GM10266 (cell line): ENCODE measurements at regions not wholly inside any gene's neighbourhood (a gene's known extent, or its start where the extent isn't known, plus 50 kb on each side); places are given as distances from the start of the nearest gene placed in this dataset.
"Not testable (repeated sequence)": the region's sequence is repeated elsewhere in the genome, so short reads cannot be mapped to it uniquely, and the experiment has no call there.

Experiments
- DNase-seq: peaks from one replicate; pipeline ENCODE4 v3.0.0; 2012; ENCODE audit errors: extremely low spot score
- TF ChIP-seq, protein P1 (sequence below): IDR thresholded peaks from 2 replicates; pipeline ENCODE4 v1.5.1; 2012; ENCODE audit warnings: mild to moderate bottlenecking, low read depth; ENCODE audit not compliant: control insufficient read depth, insufficient read depth; ENCODE audit errors: missing control alignments

DNA sequence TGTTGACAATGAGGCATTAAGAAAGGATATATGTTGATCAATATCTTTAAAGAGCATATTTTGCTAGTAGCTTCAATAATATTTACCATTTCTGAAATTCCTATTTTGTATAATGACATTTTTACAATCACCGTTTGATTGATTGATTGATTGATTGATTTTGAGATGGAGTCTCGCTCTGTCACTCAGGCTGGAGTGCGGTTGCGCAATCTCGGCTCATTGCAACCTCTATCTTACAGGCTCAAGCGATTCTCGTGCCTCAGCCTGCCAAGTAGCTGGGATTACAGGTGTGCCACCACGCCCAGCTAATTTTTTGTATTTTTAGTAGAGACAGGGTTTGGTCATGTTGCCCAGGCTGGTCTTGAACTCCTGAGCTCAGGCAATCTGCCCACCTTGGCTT, 150.9 kb upstream of the TEX13D start:
- DNase-seq = not testable (repeated sequence)

DNA sequence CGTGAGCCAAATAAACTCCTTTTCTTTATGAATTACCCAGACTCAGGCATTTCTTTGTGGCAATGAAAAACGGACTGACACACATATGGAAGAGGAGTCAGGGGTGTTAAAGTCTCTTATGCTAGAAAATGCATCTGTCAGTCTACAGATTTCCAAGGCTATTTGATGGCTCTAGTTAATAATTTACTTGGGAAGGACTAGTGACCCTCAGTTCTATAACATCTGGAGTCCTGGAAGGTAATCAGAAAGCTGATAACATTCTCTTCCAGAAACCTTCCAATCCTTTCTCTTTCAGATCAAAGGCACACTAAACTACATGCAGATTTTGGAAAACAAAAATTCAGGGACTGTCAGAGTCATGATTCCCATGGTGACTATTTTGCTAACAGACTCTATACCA, 142.0 kb upstream of the TEX13D start:
- DNase-seq = no peak
- TF ChIP-seq, protein P1, sequence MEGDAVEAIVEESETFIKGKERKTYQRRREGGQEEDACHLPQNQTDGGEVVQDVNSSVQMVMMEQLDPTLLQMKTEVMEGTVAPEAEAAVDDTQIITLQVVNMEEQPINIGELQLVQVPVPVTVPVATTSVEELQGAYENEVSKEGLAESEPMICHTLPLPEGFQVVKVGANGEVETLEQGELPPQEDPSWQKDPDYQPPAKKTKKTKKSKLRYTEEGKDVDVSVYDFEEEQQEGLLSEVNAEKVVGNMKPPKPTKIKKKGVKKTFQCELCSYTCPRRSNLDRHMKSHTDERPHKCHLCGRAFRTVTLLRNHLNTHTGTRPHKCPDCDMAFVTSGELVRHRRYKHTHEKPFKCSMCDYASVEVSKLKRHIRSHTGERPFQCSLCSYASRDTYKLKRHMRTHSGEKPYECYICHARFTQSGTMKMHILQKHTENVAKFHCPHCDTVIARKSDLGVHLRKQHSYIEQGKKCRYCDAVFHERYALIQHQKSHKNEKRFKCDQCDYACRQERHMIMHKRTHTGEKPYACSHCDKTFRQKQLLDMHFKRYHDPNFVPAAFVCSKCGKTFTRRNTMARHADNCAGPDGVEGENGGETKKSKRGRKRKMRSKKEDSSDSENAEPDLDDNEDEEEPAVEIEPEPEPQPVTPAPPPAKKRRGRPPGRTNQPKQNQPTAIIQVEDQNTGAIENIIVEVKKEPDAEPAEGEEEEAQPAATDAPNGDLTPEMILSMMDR = no peak

DNA sequence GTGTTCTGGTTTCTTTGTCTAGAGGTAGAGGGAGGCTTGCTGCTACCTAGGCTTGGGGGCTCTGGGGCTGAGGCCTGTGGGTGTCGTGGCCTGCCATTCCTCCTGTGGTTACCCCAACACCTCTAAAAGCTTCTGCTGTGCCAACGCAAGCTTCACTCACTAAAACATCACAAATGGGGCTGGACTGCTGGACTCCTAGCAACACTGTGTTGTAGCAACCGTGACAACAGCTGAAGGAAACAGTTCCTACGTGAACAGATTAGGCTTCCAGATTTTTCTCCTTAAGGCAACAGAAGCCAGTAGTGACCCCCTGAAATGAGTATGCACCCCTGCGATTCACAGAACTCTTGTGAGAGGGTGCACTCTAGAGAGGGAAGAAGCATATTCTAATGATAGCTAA, 138.3 kb upstream of the TEX13D start:
- TF ChIP-seq, protein P1 = no peak
- DNase-seq = no peak

DNA sequence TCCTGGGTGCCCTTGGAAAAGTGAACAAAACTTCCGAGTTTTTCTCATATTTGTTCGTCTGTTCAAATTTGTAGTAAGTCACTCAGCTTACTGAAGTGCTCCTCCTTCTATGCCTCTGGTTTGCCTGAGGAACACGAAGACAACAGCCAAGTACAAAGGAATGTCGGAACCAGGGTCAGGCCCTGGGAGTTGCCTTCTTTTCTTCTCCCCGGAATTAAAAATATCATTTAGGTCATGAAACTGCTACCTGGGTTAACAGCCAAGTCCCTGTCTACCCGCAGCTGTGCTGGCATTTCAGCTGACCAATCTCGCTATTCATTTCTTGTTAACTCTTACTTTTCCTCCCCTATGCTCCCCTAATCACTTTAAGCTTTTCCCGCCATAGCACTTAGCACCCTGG, 137.6 kb upstream of the TEX13D start:
- TF ChIP-seq, protein P1 = no peak
- DNase-seq = no peak

DNA sequence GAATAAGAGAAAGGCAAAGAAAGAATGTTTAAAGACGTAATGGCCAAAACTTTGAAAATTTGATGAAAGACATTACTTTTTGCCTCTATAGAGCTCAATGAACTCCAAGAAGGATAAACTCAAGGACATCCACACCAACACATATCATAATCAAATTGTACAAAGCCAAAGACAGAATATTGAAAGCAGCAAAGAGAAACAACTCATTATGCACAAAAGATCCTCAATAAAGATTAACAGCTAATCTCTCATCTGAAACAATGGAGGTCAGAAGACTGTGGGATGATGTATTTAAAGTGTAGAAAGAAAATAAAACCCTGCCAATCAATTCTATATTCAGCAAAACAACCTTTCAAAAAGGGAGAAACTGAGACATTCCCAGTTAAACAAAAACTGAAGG, 129.1 kb upstream of the TEX13D start:
- DNase-seq = no peak
- TF ChIP-seq, protein P1 = no peak

DNA sequence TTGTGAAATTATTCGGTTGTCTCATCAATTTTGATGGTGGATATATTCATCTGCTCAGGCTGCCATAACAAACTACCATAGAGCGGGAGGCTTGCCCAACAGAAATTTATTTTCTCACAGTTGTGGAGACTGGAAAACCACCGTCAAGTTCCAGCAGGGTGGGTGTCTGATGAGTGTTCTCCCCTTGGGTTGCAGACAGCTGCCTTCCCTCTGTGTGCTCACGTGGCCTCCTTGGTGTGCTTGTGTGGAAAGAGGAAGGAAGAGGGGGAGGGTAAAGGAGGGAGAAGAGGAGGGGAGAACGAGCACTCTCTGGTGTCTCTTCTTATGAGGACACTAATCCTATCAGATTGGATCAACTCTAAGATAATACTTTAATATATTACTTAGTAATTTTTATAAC, 123.8 kb upstream of the TEX13D start:
- DNase-seq = no peak
- TF ChIP-seq, protein P1 = no peak

DNA sequence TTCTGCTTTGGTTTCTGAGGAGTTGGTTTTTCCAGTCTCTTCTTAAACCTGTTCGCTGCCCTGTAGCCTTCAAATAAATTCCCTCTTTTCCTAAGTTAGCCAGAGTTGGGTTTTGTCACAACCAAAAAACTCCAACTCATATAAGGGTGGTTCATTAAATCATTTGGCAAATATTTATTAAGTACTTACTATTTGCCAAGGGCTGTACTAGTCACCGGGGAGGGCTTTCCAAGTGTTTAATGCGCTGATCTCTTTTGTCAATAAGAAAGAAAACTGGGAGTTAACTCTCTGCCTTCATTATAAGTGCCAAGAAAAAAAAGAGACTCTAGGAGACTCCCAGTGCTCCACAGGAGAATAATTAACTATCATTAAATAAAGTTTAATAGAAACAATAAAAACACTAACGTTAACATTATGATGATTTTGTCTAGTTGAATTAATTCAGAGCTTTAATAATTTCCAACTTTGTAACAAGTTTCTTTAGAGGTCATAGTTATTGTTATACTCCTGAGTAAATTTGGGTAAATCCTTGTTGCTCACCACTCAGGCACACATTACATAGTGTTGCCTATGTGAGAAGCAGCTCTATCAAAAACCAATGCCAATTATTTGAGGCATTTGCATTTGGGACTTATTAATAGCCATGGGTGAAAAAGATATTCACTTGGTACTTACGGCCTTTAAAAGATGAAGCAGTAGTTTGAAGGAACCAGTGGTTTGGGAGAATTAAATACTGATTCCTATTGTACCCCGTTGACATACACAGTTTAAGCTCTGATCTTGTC, 122.5 kb upstream of the TEX13D start:
- TF ChIP-seq, protein P1 = no peak
- DNase-seq = no peak
